HG03097 (cell line): ENCODE measurements at regions not wholly inside any gene's neighbourhood (a gene's known extent, or its start where the extent isn't known, plus 50 kb on each side); places are given as distances from the start of the nearest gene placed in this dataset.
"Not testable (repeated sequence)": the region's sequence is repeated elsewhere in the genome, so short reads cannot be mapped to it uniquely, and the experiment has no call there.

Source experiments
- ATAC-seq: cut with Tn5 transposase; IDR thresholded peaks from one replicate; pipeline ENCODE4 v1.9.1; 2021; ENCODE audit not compliant: unreplicated experiment, low FRiP score

DNA sequence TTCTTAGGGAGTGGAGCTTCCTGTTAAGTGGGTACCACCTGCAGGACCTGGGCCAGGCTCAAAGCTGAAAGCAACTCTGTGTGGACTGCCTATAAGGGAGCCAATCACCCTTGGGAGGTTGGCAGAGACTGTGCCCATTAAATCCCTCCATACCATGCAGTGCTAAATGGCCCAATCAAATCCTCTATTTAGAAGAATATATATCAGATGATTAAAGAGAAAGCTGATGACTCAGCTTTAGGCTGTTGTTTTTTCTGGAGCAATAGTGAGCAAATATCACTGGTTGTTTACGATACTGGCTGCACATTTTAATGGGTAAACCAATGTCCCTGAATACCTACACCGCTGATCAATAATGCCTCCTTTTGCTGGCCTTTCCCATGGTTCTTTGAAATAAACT, 101.3 kb downstream of the TMX1 start:
- no peak for ATAC-seq

- no peak for ATAC-seq
These were observed 102.2 kb downstream of the TMX1 start for GRCh38 chr14:51342226-51342625.

DNA sequence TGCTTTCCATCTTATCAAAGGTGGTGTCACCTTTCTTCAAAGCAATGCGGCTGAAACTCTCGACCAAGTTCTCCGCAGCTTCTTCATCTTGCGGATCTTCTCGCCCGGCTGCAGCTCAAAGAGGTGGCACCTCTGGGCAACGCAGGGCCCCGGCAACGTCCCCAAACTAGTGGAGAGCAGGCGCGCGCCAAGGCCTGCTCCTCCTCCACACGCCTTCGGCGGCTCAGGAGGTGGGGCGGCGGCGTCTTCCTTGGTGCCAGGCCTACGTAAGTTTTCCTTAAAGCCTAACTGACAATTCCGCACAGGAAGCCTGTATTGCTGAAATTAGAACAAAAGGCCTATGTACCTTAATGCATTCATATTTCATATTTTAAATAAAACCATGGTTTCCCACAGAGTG, 112.0 kb downstream of the TMX1 start:
- no peak for ATAC-seq

GRCh38 chr14:51353901-51354300, 113.9 kb downstream of the TMX1 start:
- ATAC-seq, result no peak

- no peak for ATAC-seq
These were observed 114.8 kb downstream of the TMX1 start for GRCh38 chr14:51354846-51355245.

GRCh38 chr14:51356381-51356780, 116.3 kb downstream of the TMX1 start:
- ATAC-seq, result no peak

DNA sequence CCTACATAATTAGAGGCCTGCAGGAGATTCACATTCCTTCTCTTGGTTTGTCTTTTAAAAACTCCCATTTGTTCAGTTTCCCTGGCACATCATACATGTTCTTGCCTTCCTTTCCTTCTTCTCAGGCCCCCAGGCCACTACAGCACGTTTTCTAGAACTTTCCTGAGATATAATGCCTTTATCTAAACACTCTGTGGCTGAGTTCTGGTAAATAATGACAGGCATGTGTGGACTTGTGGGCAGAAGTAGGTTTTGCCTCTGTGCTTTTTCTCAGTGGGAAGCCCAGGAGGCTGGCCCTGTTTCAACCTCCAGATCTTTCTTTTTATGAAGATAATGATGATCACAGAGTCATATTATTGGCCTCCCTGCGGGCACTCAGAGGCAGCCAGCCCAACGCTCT, 117.2 kb downstream of the TMX1 start:
- no peak for ATAC-seq

DNA sequence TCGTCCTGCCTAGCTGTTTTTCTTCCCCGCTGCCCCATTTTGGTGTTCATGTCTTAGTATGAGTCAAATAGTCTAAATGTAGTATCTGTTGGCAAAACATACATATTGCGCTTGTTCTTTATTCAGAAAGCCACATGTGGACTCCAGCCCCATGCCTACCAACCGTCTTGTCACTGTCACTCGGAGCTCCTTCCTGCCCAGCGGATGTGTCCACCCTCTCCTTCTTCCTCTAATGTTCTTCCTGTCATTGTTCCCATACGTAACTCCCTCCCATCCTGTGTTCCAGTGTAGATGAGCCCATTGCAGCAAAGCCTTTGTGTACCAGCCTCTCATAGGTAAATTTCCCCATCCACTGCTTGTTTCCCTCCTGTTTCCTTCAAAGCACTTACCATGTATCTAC, 120.5 kb downstream of the TMX1 start:
- ATAC-seq, result no peak

DNA sequence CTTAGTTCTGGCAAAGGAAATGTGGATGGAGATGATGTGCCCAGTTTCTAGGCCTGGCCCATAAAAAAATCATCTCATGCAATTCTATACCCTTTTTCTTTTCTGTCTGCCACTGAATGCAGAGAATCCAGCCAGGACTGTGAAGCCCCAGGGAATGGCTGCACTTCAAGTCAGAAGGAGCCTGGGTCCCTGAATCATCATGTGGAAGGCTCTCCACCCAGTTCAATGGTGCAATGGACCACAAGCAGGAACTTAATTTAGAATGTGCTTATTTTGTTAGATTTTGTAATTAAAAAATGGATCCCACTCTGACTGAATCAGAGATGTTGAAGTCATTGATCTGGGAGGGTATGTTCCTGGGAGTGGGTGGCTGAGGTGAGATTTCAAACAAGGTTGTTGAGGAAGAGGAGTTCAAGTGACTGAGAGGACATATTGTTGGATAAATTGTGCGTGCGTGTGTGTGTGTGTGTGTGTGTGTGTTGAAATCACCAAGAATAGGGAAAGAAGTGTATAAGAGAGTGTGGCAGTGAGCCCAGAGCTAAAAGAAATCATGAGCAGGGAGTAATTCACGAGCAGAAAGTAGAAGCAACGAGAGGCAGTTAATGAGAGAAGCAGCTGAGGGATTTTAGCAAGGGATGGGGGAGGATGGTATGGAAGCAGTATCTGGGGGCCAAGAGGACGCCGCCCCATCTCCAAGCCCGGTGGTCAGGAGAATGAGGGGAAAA, 125.4 kb downstream of the TMX1 start:
- no peak for ATAC-seq

DNA sequence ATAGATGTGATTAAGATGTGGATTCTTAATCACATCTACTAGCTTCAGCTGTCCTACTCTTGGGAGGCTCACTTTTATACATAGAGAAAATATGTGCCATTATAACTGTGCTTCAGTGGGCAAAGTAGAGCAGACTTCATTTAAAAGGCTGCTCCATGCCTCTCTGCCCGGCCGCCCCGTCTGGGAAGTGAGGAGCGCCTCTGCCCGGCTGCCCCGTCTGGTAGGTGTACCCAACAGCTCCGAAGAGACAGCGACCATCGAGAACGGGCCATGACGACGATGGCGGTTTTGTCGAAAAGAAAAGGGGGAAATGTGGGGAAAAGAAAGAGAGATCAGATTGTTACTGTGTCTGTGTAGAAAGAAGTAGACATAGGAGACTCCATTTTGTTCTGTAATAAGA, 126.4 kb downstream of the TMX1 start:
- not testable (repeated sequence) for ATAC-seq

DNA sequence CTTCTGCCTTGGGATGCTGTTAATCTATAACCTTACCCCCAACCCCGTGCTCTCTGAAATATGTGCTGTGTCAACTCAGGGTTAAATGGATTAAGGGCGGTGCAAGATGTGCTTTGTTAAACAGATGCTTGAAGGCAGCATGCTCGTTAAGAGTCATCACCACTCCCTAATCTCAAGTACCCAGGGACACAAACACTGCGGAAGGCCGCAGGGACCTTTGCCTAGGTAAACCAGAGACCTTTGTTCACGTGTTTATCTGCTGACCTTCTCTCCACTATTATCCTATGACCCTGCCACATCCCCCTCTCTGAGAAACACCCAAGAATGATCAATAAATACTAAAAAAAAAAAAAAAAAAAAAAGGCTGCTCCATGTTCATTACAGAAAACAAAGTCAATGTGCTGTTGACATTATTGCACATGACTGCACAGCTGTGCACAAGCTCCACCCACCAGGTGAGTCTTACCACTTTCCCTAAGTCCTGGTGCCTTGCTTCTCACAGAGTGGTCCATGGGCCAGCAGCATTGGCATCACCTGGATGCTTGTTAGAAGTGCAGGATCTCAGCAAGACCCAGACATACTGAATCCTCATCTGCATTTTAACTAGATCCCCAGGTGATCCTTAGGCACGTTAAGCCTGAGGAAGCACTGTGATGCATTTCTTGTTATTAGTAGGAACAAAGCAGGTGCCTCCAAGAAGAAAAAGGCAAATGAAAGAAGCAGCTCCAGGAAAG, 127.0 kb downstream of the TMX1 start:
- not testable (repeated sequence) for ATAC-seq

DNA sequence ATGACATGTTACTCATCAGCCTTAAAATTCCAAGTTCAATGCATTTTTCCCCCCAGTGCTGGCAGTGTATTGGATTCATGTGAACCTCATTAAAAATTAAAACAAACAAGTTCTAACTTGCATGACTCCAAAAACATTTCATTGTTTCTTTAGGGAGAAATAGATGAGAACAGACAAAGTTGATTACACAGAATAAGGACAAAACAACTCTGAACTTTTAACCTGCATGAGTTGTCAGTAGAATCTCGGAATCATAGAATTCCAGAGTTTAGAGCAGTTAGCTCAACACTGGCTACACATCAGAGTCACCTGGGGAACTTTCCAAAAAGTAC, 127.5 kb downstream of the TMX1 start:
- ATAC-seq, result no peak

DNA sequence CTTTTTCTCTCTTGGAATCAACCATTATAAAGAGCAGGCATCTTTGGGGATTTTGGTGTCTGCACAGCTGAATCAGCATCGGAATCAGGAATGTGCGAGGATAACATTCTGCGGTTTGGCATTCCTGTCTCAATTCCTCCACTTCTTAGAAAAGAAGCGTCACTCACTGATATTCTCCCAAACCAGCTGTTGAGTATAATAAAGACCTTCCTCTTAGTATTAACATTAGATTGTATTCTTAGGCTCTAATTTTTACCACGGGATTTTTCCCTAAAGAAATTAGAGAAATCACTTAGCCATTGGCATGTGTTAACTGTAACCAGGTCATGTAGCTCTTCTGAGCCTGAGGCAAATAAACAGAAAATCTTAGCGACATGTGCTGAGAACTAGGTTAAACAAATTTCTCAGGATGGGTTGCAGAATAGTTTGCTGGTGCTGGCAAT, 128.7 kb downstream of the TMX1 start:
- no peak for ATAC-seq

DNA sequence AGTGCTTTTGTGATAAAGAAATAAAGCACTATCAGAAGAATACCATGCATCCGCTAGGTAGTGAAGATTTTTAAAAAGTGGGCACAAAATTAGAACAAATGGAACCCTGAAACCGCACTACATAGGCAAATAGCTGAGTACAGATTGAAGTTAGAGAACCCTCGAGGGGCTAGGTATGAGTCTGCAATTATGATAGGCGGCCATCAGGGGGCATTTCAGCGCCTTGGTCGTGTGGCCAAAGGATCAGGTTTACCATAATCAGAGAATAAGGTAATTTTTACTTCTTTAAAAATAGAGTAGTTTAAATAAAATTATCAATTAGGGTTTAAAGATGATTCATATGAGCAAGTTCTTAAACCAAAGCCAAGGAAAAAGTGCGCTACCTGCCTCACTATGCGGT, 129.8 kb downstream of the TMX1 start:
- no peak for ATAC-seq

DNA sequence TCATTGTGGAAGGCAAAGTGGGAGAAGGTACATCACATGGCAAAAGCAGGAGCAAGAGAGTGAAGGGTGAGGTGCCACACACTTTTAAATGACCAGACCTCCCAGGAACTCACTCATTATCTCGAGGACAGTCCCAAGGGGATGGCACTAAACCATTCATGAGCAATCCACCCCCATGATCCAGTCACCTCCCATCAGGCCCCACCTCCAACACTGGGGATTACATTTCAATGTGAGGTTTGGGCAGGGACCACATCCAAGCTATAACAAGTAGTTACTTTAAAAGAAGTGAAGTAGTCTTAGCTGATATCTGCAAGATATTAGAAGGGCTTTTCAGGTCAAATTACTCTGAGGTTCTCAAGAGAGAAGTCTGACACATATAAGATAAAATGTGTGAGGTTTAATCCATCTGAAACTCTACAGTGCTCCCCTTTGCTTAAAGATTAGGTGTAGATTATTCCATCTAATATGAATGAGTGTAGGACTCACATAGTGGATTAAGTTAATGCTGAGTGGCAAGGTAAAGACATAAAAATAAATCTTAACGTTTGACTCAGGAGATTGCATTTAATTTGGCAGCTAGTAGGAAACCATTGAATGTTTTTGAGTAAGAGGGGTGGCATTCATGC, 130.8 kb downstream of the TMX1 start:
- no peak for ATAC-seq

DNA sequence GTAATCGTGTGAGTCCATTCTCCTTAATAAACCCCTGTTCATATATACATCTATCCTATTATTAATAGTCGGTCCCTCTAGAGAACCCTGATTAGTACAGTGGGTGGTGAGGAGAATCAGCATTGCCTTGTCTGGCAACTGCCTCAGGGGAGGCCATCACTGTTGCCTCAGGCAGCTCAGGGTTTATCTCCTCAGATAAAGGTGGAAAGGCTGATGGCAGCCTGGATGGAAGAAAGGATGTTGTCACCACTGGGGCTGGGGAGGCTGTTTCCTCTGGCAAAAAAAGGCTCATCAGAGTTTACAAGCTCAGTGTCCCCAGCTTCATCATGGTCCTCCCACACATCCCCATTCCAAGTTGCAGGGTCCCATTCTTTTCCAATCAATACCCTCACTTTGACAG, 137.1 kb downstream of the TMX1 start:
- not testable (repeated sequence) for ATAC-seq

GRCh38 chr14:51382506-51382905, 142.5 kb downstream of the TMX1 start:
- ATAC-seq, result no peak

- ATAC-seq, result no peak
These were observed 146.4 kb downstream of the TMX1 start for GRCh38 chr14:51386411-51386810.

GRCh38 chr14:51386983-51387735, 147.1 kb downstream of the TMX1 start:
- no peak for ATAC-seq

GRCh38 chr14:51392416-51392815, 152.4 kb downstream of the TMX1 start:
- ATAC-seq, result no peak

DNA sequence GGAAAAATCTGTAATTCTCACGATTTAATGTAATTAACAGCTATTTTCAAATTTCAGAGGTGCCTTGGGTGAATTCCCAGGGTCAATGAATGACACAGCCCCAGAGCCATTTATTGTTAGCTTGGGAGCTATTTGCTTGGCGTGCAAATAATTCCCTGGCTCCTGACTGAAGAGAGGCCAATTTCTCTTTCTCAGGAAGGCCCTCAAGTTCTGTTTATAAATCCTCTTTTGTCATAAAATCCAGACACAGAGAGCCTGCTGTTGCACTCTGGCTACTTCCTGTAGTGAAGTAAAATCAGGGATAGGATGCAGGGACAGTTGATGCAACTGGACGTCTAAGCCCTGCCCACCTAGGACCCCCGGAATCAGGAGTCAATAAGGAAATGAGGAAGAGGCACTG, 154.3 kb downstream of the TMX1 start:
- ATAC-seq, result no peak
